PC-3 (cell line): ENCODE measurements at regions not wholly inside any gene's neighbourhood (a gene's known extent, or its start where the extent isn't known, plus 50 kb on each side); places are given as distances from the start of the nearest gene placed in this dataset.

Experiments used
- ATAC-seq: fragments of 200-7000 bp; cut with Tn5 transposase; 2 replicates; pipeline ENCODE4 v1.9.1; 2020; ENCODE audit warnings: mild to moderate bottlenecking, moderate library complexity
- BruUV-seq: library from RNA; stranded (reverse); fragments of 400-500 nt; replicated peaks from 2 replicates; lab custom pipeline; 2021; lab: Mats Ljungman, UMichigan
- CTCF ChIA-PET: fragments of 300-600 bp; sonication (Branson Sonifier 250); formaldehyde crosslinking; loops from one replicate; lab custom pipeline; 2022; ENCODE audit warnings: antibody characterized with exemption; lab: Charles Lee
- POLR2A ChIA-PET: fragments of 300-600 bp; sonication (Branson Sonifier 250); formaldehyde crosslinking; loops from one replicate; lab custom pipeline; 2022; ENCODE audit warnings: antibody characterized with exemption; ENCODE audit not compliant: unreplicated experiment; lab: Charles Lee
- DNase-seq: peaks from one replicate; pipeline ENCODE4 v3.0.0-alpha.2; 2015
- H2AFZ ChIP-seq: fragments of 300-600 bp; sonication (generic); 2 replicates; pipeline ENCODE4 v1.6.0; 2016; ENCODE audit warnings: antibody characterized with exemption, low read length
- H3F3A ChIP-seq: fragments of 300-600 bp; sonication (generic); one replicate; pipeline ENCODE4 v1.6.0; 2017; ENCODE audit warnings: antibody characterized with exemption, low read length, control low read depth, mild to moderate bottlenecking; ENCODE audit not compliant: unreplicated experiment
- H3K27ac ChIP-seq: fragments of 300-600 bp; sonication (generic); 2 replicates; pipeline ENCODE4 v1.5.1; 2016; ENCODE audit warnings: mild to moderate bottlenecking, low read length
- H3K27me3 ChIP-seq: fragments of 300-600 bp; sonication (generic); 2 replicates; pipeline ENCODE4 v1.6.1; 2016; ENCODE audit warnings: low read length, mixed read lengths
- H3K36me3 ChIP-seq: fragments of 300-600 bp; sonication (generic); 2 replicates; pipeline ENCODE4 v1.6.1; 2016; ENCODE audit warnings: low read depth, mixed run types, low read length, mixed read lengths
- H3K4me1 ChIP-seq: fragments of 300-600 bp; sonication (generic); 2 replicates; pipeline ENCODE4 v1.5.1; 2016; ENCODE audit warnings: low read length; ENCODE audit not compliant: insufficient read depth
- H3K4me2 ChIP-seq: fragments of 300-600 bp; sonication (generic); 2 replicates; pipeline ENCODE4 v1.6.0; 2016; ENCODE audit warnings: low read length
- H3K4me3 ChIP-seq: fragments of 300-600 bp; sonication (generic); 2 replicates; pipeline ENCODE4 v1.5.1; 2016; ENCODE audit warnings: mild to moderate bottlenecking, low read length, mixed read lengths
- H3K79me2 ChIP-seq: fragments of 300-600 bp; sonication (generic); 2 replicates; pipeline ENCODE4 v1.6.1; 2017; ENCODE audit warnings: low read length, mixed read lengths
- H3K9ac ChIP-seq: fragments of 300-600 bp; sonication (generic); 2 replicates; pipeline ENCODE4 v1.6.0; 2016; ENCODE audit warnings: mild to moderate bottlenecking, low read length
- H3K9me2 ChIP-seq: fragments of 300-600 bp; sonication (generic); replicated peaks from 2 replicates; pipeline ENCODE4 v1.6.1; 2016; ENCODE audit warnings: mixed run types, low read length, mixed read lengths
- H3K9me3 ChIP-seq: fragments of 300-600 bp; sonication (generic); 2 replicates; pipeline ENCODE4 v1.6.1; 2016; ENCODE audit warnings: low read length, mixed read lengths
- H4K20me1 ChIP-seq: fragments of 300-600 bp; sonication (generic); 2 replicates; pipeline ENCODE4 v1.6.1; 2016; ENCODE audit warnings: low read length, mixed read lengths
- CTCF ChIP-seq: fragments of 300-600 bp; sonication (generic); conservative IDR thresholded peaks from 2 replicates; pipeline ENCODE4 v1.5.1; 2017; ENCODE audit warnings: antibody characterized with exemption, low read depth, mild to moderate bottlenecking, low read length
- EZH2 ChIP-seq: fragments of 300-600 bp; sonication (generic); IDR thresholded peaks from one replicate; pipeline ENCODE4 v1.6.1; 2017; ENCODE audit warnings: antibody characterized with exemption, mild to moderate bottlenecking, low read length; ENCODE audit not compliant: unreplicated experiment
- EZH2phosphoT487 ChIP-seq: fragments of 300-600 bp; sonication (generic); IDR thresholded peaks from 2 replicates; pipeline ENCODE4 v1.6.1; 2018; ENCODE audit warnings: mild to moderate bottlenecking, antibody characterized with exemption, low read length, borderline replicate concordance
- intact Hi-C: fragments of 100-400 bp; cut with micrococcal nuclease; formaldehyde crosslinking; loops from 2 replicates; pipeline ENCODE4 v1.9.0; 2023

- DNase-seq = no peak
- no TSS peak for BruUV-seq
Observed at GRCh38 chr14:29045237-29045636, 278.6 kb downstream of the FOXG1 start.

GRCh38 chr14:29054119-29054518, 287.5 kb downstream of the FOXG1 start:
- intact Hi-C loops = no loop called here
- no peak for TF ChIP-seq CTCF
- no peak for TF ChIP-seq EZH2
- no peak for TF ChIP-seq EZH2phosphoT487
- ATAC-seq (no peak), DNase-seq (no peak)
- no peaks in the 10 kb centered on the region for H4K20me1 ChIP-seq
- no peak overlapping the region for H3K4me2 ChIP-seq
- no peak overlapping the region for H3K9ac ChIP-seq
- POLR2A ChIA-PET = no interaction called here
- BruUV-seq = no TSS peak
- H2AFZ ChIP-seq = no peak overlapping the region
- no peaks in the 10 kb centered on the region for H3K9me3 ChIP-seq
- H3K79me2 ChIP-seq = no peaks in the 10 kb centered on the region
- H3K4me3 ChIP-seq = no peak overlapping the region
- H3F3A ChIP-seq = no peaks in the 10 kb centered on the region
- H3K4me1 ChIP-seq = no peaks in the 10 kb centered on the region
- H3K36me3 ChIP-seq = no peaks in the 10 kb centered on the region
- no peaks in the 10 kb centered on the region for H3K9me2 ChIP-seq
- H3K27ac ChIP-seq = no peak overlapping the region
- H3K27me3 ChIP-seq = 0 out of 2 replicates have a peak, but pooled peaks cover 5% of the 10 kb centered on the region
- CTCF ChIA-PET = no interaction called here

More at GRCh38 chr14:29045237-29045636, 278.6 kb downstream of the FOXG1 start:
- no peaks in the 10 kb centered on the region for H3K4me1 ChIP-seq
- no peaks in the 10 kb centered on the region for H3F3A ChIP-seq
- ChIA-PET POLR2A (no interaction called here), CTCF (no interaction called here)
- no peaks in the 10 kb centered on the region for H3K27me3 ChIP-seq
- no peak overlapping the region for H3K27ac ChIP-seq
- TF ChIP-seq EZH2 (no peak), CTCF (no peak), EZH2phosphoT487 (no peak)
- no peak overlapping the region for H3K4me2 ChIP-seq
- H2AFZ ChIP-seq = no peak overlapping the region
- no peaks in the 10 kb centered on the region for H3K79me2 ChIP-seq
- H3K9me3 ChIP-seq = no peaks in the 10 kb centered on the region
- no peaks in the 10 kb centered on the region for H4K20me1 ChIP-seq
- H3K9me2 ChIP-seq = no peaks in the 10 kb centered on the region
- intact Hi-C loops = no loop called here
- no peak overlapping the region for H3K9ac ChIP-seq
- ATAC-seq = no peak
- no peaks in the 10 kb centered on the region for H3K36me3 ChIP-seq
- no peak overlapping the region for H3K4me3 ChIP-seq

GRCh38 chr14:29056041-29056566, 289.5 kb downstream of the FOXG1 start:
- H2AFZ ChIP-seq = no peak overlapping the region
- intact Hi-C loops = no loop called here
- ChIA-PET CTCF (no interaction called here), POLR2A (no interaction called here)
- H3K9ac ChIP-seq = no peak overlapping the region
- no TSS peak for BruUV-seq
- H3K9me2 ChIP-seq = no peaks in the 10 kb centered on the region
- H3K4me1 ChIP-seq = no peaks in the 10 kb centered on the region
- H3K79me2 ChIP-seq = no peaks in the 10 kb centered on the region
- TF ChIP-seq CTCF (no peak), EZH2 (no peak), EZH2phosphoT487 (no peak)
- no peak overlapping the region for H3K4me3 ChIP-seq
- no peak for ATAC-seq
- H3K27ac ChIP-seq = no peak overlapping the region
- no peaks in the 10 kb centered on the region for H3F3A ChIP-seq
- H3K9me3 ChIP-seq = no peaks in the 10 kb centered on the region
- H3K36me3 ChIP-seq = no peaks in the 10 kb centered on the region
- no peak overlapping the region for H3K4me2 ChIP-seq
- 0 out of 2 replicates have a peak, but pooled peaks cover 5% of the 10 kb centered on the region for H3K27me3 ChIP-seq
- H4K20me1 ChIP-seq = no peaks in the 10 kb centered on the region
- DNase-seq = no peak
